Stomach (tissue), 8 donors: ENCODE measurements at regions not wholly inside any gene's neighbourhood (a gene's known extent, or its start where the extent isn't known, plus 50 kb on each side); places are given as distances from the start of the nearest gene placed in this dataset.

Source experiments
- DNase-seq, 2 donors: peaks; one replicate each; pipeline versions ENCODE4 v3.0.0 to v3.0.0-alpha.2; 2013 to 2019
- H3K27ac ChIP-seq, 5 donors: fragments of 200-600 bp in 4 of 5; sonication (generic) in 4 of 5; one replicate each; pipeline ENCODE4 v1.5.1; 2013 to 2019; ENCODE audit warnings: mild to moderate bottlenecking in 1 of 5, moderate library complexity in 1 of 5
- H3K27me3 ChIP-seq, 3 donors: fragments of 200-600 bp; sonication (generic); one replicate each; pipeline ENCODE4 v1.5.1; 2017 to 2019; ENCODE audit warnings: mixed run types in 1 of 3
- H3K36me3 ChIP-seq, 4 donors: fragments of 200-600 bp; sonication (generic); 1 replicate in 3 of 4; 2 replicates in 1 of 4; pipeline ENCODE4 v1.5.1; 2016 to 2019
- H3K4me1 ChIP-seq, 4 donors: fragments of 200-600 bp; sonication (generic); one replicate each; pipeline ENCODE4 v1.5.1; 2016 to 2019
- H3K4me3 ChIP-seq, 4 donors: fragments of 200-600 bp; sonication (generic) in 3 of 4; one replicate each; pipeline ENCODE4 v1.5.1; 2016 to 2019; ENCODE audit warnings: mild to moderate bottlenecking in 1 of 4
- H3K9me3 ChIP-seq, 4 donors: fragments of 200-600 bp; sonication (generic); one replicate each; pipeline ENCODE4 v1.5.1; 2016 to 2019
- CTCF ChIP-seq, 7 experiments: fragments of 450-650 bp in 4 of 7; fragments of 200-600 bp in 3 of 7; sonication (generic) in 3 of 7; IDR thresholded peaks; one replicate each; pipeline ENCODE4 v1.5.1; 2016 to 2019; ENCODE audit warnings: antibody characterized with exemption in 7 of 7, control low read depth in 2 of 7, mild to moderate bottlenecking in 1 of 7
- EP300 ChIP-seq: sonication (generic); formaldehyde crosslinking; IDR thresholded peaks from one replicate; pipeline ENCODE4 v1.6.1; 2017; ENCODE audit warnings: antibody characterized with exemption
- POLR2A ChIP-seq, 4 donors: fragments of 450-650 bp; IDR thresholded peaks; one replicate each; pipeline ENCODE4 v1.6.1; 2016; ENCODE audit warnings: antibody characterized with exemption in 4 of 4, control low read depth in 2 of 4, mild to moderate bottlenecking in 1 of 4, moderate library complexity in 1 of 4
- POLR2AphosphoS5 ChIP-seq, 3 donors: sonication (generic); formaldehyde crosslinking; IDR thresholded peaks; one replicate each; pipeline ENCODE4 v1.6.1; 2016; ENCODE audit warnings: antibody characterized with exemption in 3 of 3
- WGBS, 5 donors: extraction: QIAGEN DNeasy Blood & Tissue Kit in 3 of 5; methylation state at CpG; one replicate each; pipeline versions ENCODE4 v1.1.5 to v1.1.7; 2013 to 2018; 5-methylcytosine and 5-hydroxymethylcytosine counted together
- intact Hi-C: fragments of 100-400 bp; cut with DNase I; formaldehyde crosslinking; loops from one replicate; pipeline ENCODE4 v1.15.1; 2023; ENCODE audit warnings: low total_unique reads
- donor health status: healthy with polysubstance abuse.
- donor health status: Bipolar disorder and iron deficiency.
- donor health status: healthy.

GRCh38 chr2:15081356-15081755 is 448.8 kb downstream of the LRATD1 start:
- Histone ChIP-seq H3K9me3 (no peaks in the 10 kb centered on the region), H3K27me3 (no peaks in the 10 kb centered on the region), H3K4me3 (no peak overlapping the region), H3K27ac (no peak overlapping the region), H3K36me3 (no peaks in the 10 kb centered on the region), H3K4me1 (no peaks in the 10 kb centered on the region)
- no peak for DNase-seq
- TF ChIP-seq EP300 (no peak), POLR2AphosphoS5 (IDR thresholded peaks at IDR 0.05) (no peak), POLR2A (IDR thresholded peaks at IDR 0.05) (no peak), CTCF (IDR thresholded peaks at IDR 0.05) (no peak)
- intact Hi-C loops: no loop called here
- WGBS, 5 donors: 74 to 83% (median 77%) methylated on average over 6 of the region's 6 CpGs

GRCh38 chr2:15082105-15083058 is 449.9 kb downstream of the LRATD1 start:
- TF ChIP-seq CTCF (IDR thresholded peaks at IDR 0.05) (no peak), EP300 (no peak), POLR2AphosphoS5 (IDR thresholded peaks at IDR 0.05) (no peak), POLR2A (IDR thresholded peaks at IDR 0.05) (no peak)
- no peak overlapping the region for H3K4me3 ChIP-seq
- DNase-seq: no peak
- 70 to 90% (median 76%) methylated on average over 5 of the region's 5 CpGs for WGBS, 5 donors
- H3K27ac ChIP-seq: no peak overlapping the region
- H3K27me3 ChIP-seq: no peaks in the 10 kb centered on the region
- no peaks in the 10 kb centered on the region for H3K36me3 ChIP-seq
- no peaks in the 10 kb centered on the region for H3K4me1 ChIP-seq
- intact Hi-C loops: no loop called here
- no peaks in the 10 kb centered on the region for H3K9me3 ChIP-seq

GRCh38 chr2:15084826-15085489 is 452.4 kb downstream of the LRATD1 start:
- WGBS, 5 donors: 71 to 92% (median 89%) methylated on average over 18 to 33 of the region's 33 CpGs
- DNase-seq: no peak

More at GRCh38 chr2:15084826-15085489, 452.4 kb downstream of the LRATD1 start:
- no peaks in the 10 kb centered on the region for H3K27me3 ChIP-seq
- H3K4me1 ChIP-seq: no peaks in the 10 kb centered on the region
- no peak overlapping the region for H3K4me3 ChIP-seq
- no peaks in the 10 kb centered on the region for H3K9me3 ChIP-seq
- no peak overlapping the region for H3K27ac ChIP-seq
- TF ChIP-seq POLR2AphosphoS5 (IDR thresholded peaks at IDR 0.05): no peak
- no peak for TF ChIP-seq CTCF (IDR thresholded peaks at IDR 0.05)
- no peak for TF ChIP-seq EP300
- TF ChIP-seq POLR2A (IDR thresholded peaks at IDR 0.05): no peak
- intact Hi-C loops: no loop called here
- no peaks in the 10 kb centered on the region for H3K36me3 ChIP-seq
